ENCODE measurements at regions not wholly inside any gene's neighbourhood (a gene's known extent, or its start where the extent isn't known, plus 50 kb on each side); places are given as distances from the start of the nearest gene placed in this dataset.

DNA sequence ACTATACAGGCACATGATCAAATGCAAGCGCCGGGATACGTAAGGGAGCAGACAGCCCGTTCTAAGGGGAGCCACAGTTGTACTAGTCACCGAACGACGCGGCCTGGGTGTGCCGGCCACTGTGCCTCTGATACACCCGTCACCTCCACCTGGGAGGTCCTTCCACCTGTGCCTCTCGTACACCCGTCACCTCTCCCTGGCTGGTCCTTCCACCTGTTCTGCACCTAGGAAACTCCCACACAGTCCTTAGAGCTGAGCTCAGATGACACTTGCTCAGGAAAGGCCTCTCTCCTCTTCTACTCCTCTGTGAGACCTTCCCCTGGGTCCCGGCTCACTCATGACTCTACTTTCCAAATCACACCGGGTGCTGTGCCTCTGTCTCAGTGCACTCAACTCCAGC lies 245.0 kb downstream of the TTLL2 start:
- TF ChIP-seq, protein P1, sequence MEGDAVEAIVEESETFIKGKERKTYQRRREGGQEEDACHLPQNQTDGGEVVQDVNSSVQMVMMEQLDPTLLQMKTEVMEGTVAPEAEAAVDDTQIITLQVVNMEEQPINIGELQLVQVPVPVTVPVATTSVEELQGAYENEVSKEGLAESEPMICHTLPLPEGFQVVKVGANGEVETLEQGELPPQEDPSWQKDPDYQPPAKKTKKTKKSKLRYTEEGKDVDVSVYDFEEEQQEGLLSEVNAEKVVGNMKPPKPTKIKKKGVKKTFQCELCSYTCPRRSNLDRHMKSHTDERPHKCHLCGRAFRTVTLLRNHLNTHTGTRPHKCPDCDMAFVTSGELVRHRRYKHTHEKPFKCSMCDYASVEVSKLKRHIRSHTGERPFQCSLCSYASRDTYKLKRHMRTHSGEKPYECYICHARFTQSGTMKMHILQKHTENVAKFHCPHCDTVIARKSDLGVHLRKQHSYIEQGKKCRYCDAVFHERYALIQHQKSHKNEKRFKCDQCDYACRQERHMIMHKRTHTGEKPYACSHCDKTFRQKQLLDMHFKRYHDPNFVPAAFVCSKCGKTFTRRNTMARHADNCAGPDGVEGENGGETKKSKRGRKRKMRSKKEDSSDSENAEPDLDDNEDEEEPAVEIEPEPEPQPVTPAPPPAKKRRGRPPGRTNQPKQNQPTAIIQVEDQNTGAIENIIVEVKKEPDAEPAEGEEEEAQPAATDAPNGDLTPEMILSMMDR (IDR thresholded peaks at IDR 0.05), result no peak
- TF ChIP-seq POLR2A (IDR thresholded peaks at IDR 0.05), result no peak

All from suprapubic skin (tissue), 3 donors.